Panc1 (cell line): ENCODE measurements at regions not wholly inside any gene's neighbourhood (a gene's known extent, or its start where the extent isn't known, plus 50 kb on each side); places are given as distances from the start of the nearest gene placed in this dataset.

Source experiments
- ATAC-seq: fragments of 200-7000 bp; cut with Tn5 transposase; 2 replicates; pipeline ENCODE4 v1.9.1; 2020; ENCODE audit warnings: mild to moderate bottlenecking, moderate library complexity
- BruUV-seq: library from RNA; stranded (reverse); fragments of 400-500 nt; replicated peaks from 2 replicates; lab custom pipeline; 2021; lab: Mats Ljungman, UMichigan
- CTCF ChIA-PET: fragments of 300-600 bp; sonication (Branson Sonifier 250); formaldehyde crosslinking; loops from one replicate; lab custom pipeline; 2022; ENCODE audit warnings: antibody characterized with exemption; lab: Charles Lee
- POLR2A ChIA-PET: fragments of 300-600 bp; sonication (Branson Sonifier 250); formaldehyde crosslinking; loops from one replicate; lab custom pipeline; 2022; ENCODE audit warnings: antibody characterized with exemption; lab: Charles Lee
- DNase-seq: peaks from one replicate; pipeline ENCODE4 v3.0.0-alpha.2; 2010; ENCODE audit warnings: low read depth, low spot score
- H3K27ac ChIP-seq: 2 replicates; pipeline ENCODE4 v1.5.1; 2011; ENCODE audit warnings: mild to moderate bottlenecking, low read length, inconsistent platforms
- H3K27me3 ChIP-seq: fragments of 200-500 bp; sonication (Bioruptor generic); 2 replicates; pipeline ENCODE4 v1.6.0; 2014; ENCODE audit warnings: low read length, inconsistent platforms; ENCODE audit not compliant: control insufficient read depth, insufficient read depth
- H3K36me3 ChIP-seq: fragments of 200-500 bp; sonication (Bioruptor generic); 2 replicates; pipeline ENCODE4 v1.5.1; 2014; ENCODE audit warnings: inconsistent platforms, mild to moderate bottlenecking, low read length, moderate library complexity; ENCODE audit not compliant: control insufficient read depth, insufficient read depth
- H3K4me1 ChIP-seq: 2 replicates; pipeline ENCODE4 v1.5.1; 2011; ENCODE audit warnings: inconsistent platforms, mild to moderate bottlenecking, low read length, moderate library complexity; ENCODE audit not compliant: control insufficient read depth, insufficient read depth
- H3K4me3 ChIP-seq, 2 experiments: 2 replicates each; pipeline ENCODE4 v1.5.1; 2011 to 2012; ENCODE audit warnings: low read depth in 2 of 2, low read length in 2 of 2, mild to moderate bottlenecking in 2 of 2, inconsistent platforms in 1 of 2, moderate library complexity in 1 of 2
- H3K9me3 ChIP-seq: fragments of 200-500 bp; sonication (Bioruptor generic); 2 replicates; pipeline ENCODE4 v1.5.1; 2014; ENCODE audit warnings: low read depth, mild to moderate bottlenecking, inconsistent platforms, low read length, moderate library complexity; ENCODE audit not compliant: control insufficient read depth, insufficient read depth
- CTCF ChIP-seq: fragments of 450-650 bp; IDR thresholded peaks from 2 replicates; pipeline ENCODE4 v1.5.1; 2017; ENCODE audit warnings: mild to moderate bottlenecking
- POLR2AphosphoS5 ChIP-seq: IDR thresholded peaks from 2 replicates; pipeline ENCODE4 v1.6.1; 2012; ENCODE audit warnings: mild to moderate bottlenecking, low read depth, low read length, moderate library complexity
- REST ChIP-seq, 2 experiments: IDR thresholded peaks; 2 replicates each; pipeline ENCODE4 v1.6.1; 2011 to 2012; ENCODE audit warnings: low read depth in 2 of 2, control low read depth in 1 of 2, low read length in 1 of 2, mild to moderate bottlenecking in 1 of 2, moderate library complexity in 1 of 2; ENCODE audit not compliant: insufficient read depth in 1 of 2
- SIN3A ChIP-seq: IDR thresholded peaks from 2 replicates; pipeline ENCODE4 v1.6.1; 2012; ENCODE audit warnings: low read depth, mild to moderate bottlenecking, low read length, moderate library complexity, borderline replicate concordance; ENCODE audit not compliant: insufficient read depth
- TCF7L2 ChIP-seq: IDR thresholded peaks from 2 replicates; pipeline ENCODE4 v1.6.1; 2011; ENCODE audit warnings: mild to moderate bottlenecking, low read depth, low read length, inconsistent platforms
- in situ Hi-C: cut with HindIII; loops from 2 replicates; pipeline ENCODE4 v1.10.0; 2016; ENCODE audit warnings: low sequenced_read_pairs, low pct_unique_long_range_greater_than_20kb
- intact Hi-C: fragments of 100-400 bp; cut with micrococcal nuclease; formaldehyde crosslinking; loops from one replicate; pipeline ENCODE4 v1.10.0; 2022; ENCODE audit not compliant: unreplicated experiment

GRCh38 chr1:165137551-165138316 lies 218.8 kb downstream of the LMX1A start:
- Histone ChIP-seq H3K4me3 (no peak overlapping the region), H3K27ac (no peak overlapping the region), H3K36me3 (no peaks in the 10 kb centered on the region), H3K9me3 (no peaks in the 10 kb centered on the region), H3K27me3 (peaks cover 5% of the 10 kb centered on the region), H3K4me1 (no peaks in the 10 kb centered on the region)
- intact Hi-C loops (no loop called here), in situ Hi-C loops (no loop called here)
- CTCF ChIA-PET: no interaction called here
- no peak for DNase-seq
- no peak for ATAC-seq
- TF ChIP-seq POLR2AphosphoS5: no peak
- TF ChIP-seq SIN3A: no peak
- no peak for TF ChIP-seq TCF7L2
- TF ChIP-seq CTCF: no peak
- TF ChIP-seq REST (IDR thresholded peaks at IDR 0.05; ENCODE audit: insufficient read depth in 1 of 2, low read depth in 2 of 2, low read length in 1 of 2): no peak
- POLR2A ChIA-PET: no interaction called here
- no TSS peak for BruUV-seq

- no peak overlapping the region for H3K4me3 ChIP-seq
- in situ Hi-C loops (no loop called here), intact Hi-C loops (no loop called here)
- no peak for DNase-seq
- ChIA-PET CTCF (no interaction called here), POLR2A (no interaction called here)
- no peak for ATAC-seq
- no peak for TF ChIP-seq CTCF
- TF ChIP-seq REST (IDR thresholded peaks at IDR 0.05; ENCODE audit: insufficient read depth in 1 of 2, low read depth in 2 of 2, low read length in 1 of 2): no peak
- no peak for TF ChIP-seq SIN3A
- TF ChIP-seq POLR2AphosphoS5: no peak
- TF ChIP-seq TCF7L2: no peak
- no peaks in the 10 kb centered on the region for H3K9me3 ChIP-seq
- no peak overlapping the region for H3K27ac ChIP-seq
- no TSS peak for BruUV-seq
- H3K27me3 ChIP-seq: peaks cover 6% of the 10 kb centered on the region
- H3K36me3 ChIP-seq: no peaks in the 10 kb centered on the region
- no peaks in the 10 kb centered on the region for H3K4me1 ChIP-seq
These were observed 222.1 kb downstream of the LMX1A start for GRCh38 chr1:165134431-165134830.
